Stomach (tissue), 4 donors: ENCODE measurements at regions not wholly inside any gene's neighbourhood (a gene's known extent, or its start where the extent isn't known, plus 50 kb on each side); places are given as distances from the start of the nearest gene placed in this dataset.

Experiments used
- CTCF ChIP-seq, 7 experiments: fragments of 450-650 bp in 4 of 7; fragments of 200-600 bp in 3 of 7; sonication (generic) in 3 of 7; IDR thresholded peaks; one replicate each; pipeline ENCODE4 v1.5.1; 2016 to 2019; ENCODE audit warnings: antibody characterized with exemption in 7 of 7, control low read depth in 2 of 7, mild to moderate bottlenecking in 1 of 7
- EP300 ChIP-seq: sonication (generic); formaldehyde crosslinking; IDR thresholded peaks from one replicate; pipeline ENCODE4 v1.6.1; 2017; ENCODE audit warnings: antibody characterized with exemption
- POLR2A ChIP-seq, 4 donors: fragments of 450-650 bp; IDR thresholded peaks; one replicate each; pipeline ENCODE4 v1.6.1; 2016; ENCODE audit warnings: antibody characterized with exemption in 4 of 4, control low read depth in 2 of 4, mild to moderate bottlenecking in 1 of 4, moderate library complexity in 1 of 4
- POLR2AphosphoS5 ChIP-seq, 3 donors: sonication (generic); formaldehyde crosslinking; IDR thresholded peaks; one replicate each; pipeline ENCODE4 v1.6.1; 2016; ENCODE audit warnings: antibody characterized with exemption in 3 of 3

- TF ChIP-seq CTCF (IDR thresholded peaks at IDR 0.05): no peak
- no peak for TF ChIP-seq POLR2A (IDR thresholded peaks at IDR 0.05)
- TF ChIP-seq POLR2AphosphoS5 (IDR thresholded peaks at IDR 0.05): no peak
- no peak for TF ChIP-seq EP300
These were observed 385.2 kb upstream of the CHD6 start for GRCh38 chr20:42003380-42003779.
